AG09309 (cell line): ENCODE measurements at regions not wholly inside any gene's neighbourhood (a gene's known extent, or its start where the extent isn't known, plus 50 kb on each side); places are given as distances from the start of the nearest gene placed in this dataset.

Source experiments
- DNase-seq: peaks from one replicate; pipeline ENCODE4 v3.0.0-alpha.2; 2010; ENCODE audit warnings: low read depth
- H3K4me3 ChIP-seq: 2 replicates; pipeline ENCODE4 v1.5.1; 2011; ENCODE audit warnings: mild to moderate bottlenecking, low read depth, low read length, moderate library complexity; ENCODE audit not compliant: control insufficient read depth
- TF ChIP-seq, protein P1 (sequence below): IDR thresholded peaks from 2 replicates; pipeline ENCODE4 v1.5.1; 2011; ENCODE audit warnings: mild to moderate bottlenecking, low read depth, low read length, inconsistent platforms; ENCODE audit not compliant: insufficient read depth, control insufficient read depth; ENCODE audit errors: missing control alignments

DNA sequence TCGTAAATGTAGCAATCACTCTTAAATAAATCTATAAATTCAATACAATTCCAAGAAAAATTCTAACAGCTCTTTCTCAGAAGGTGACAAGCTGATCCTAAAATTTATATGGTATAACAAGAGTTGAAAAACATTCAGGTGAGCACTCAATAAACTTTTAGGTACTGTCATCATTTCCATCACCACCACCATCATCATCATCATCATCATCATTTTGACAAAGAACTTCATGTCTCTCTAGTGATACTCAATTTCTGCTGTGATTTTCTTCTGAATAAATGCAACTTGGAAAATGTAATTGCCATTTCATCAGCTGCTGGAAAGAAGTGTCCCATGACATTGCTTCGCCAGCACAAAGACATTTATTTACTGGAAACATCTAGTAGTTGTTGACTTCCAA lies 222.9 kb upstream of the IRX5 start:
- no peak for DNase-seq
- TF ChIP-seq, protein P1, sequence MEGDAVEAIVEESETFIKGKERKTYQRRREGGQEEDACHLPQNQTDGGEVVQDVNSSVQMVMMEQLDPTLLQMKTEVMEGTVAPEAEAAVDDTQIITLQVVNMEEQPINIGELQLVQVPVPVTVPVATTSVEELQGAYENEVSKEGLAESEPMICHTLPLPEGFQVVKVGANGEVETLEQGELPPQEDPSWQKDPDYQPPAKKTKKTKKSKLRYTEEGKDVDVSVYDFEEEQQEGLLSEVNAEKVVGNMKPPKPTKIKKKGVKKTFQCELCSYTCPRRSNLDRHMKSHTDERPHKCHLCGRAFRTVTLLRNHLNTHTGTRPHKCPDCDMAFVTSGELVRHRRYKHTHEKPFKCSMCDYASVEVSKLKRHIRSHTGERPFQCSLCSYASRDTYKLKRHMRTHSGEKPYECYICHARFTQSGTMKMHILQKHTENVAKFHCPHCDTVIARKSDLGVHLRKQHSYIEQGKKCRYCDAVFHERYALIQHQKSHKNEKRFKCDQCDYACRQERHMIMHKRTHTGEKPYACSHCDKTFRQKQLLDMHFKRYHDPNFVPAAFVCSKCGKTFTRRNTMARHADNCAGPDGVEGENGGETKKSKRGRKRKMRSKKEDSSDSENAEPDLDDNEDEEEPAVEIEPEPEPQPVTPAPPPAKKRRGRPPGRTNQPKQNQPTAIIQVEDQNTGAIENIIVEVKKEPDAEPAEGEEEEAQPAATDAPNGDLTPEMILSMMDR: no peak
- no peak overlapping the region for H3K4me3 ChIP-seq

DNA sequence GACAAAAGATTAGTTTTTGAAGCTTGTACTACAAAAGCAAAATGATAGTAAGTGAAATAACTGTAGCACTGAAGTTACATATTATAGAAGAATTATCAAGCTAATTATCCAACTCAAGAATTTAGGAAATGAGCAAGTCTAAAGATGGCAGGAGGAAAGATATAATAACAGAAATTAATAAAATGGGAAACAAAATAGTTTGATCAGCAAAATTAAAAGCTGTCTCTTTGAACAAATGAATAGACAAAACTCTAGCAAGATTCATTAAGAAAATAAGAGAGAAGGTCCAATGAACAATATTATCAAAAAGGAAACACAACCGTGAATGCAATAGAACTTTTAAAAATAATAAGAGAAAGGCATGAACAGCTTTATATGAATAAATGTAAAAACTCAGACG lies 224.3 kb upstream of the IRX5 start:
- TF ChIP-seq, protein P1: no peak
- DNase-seq: no peak

DNA sequence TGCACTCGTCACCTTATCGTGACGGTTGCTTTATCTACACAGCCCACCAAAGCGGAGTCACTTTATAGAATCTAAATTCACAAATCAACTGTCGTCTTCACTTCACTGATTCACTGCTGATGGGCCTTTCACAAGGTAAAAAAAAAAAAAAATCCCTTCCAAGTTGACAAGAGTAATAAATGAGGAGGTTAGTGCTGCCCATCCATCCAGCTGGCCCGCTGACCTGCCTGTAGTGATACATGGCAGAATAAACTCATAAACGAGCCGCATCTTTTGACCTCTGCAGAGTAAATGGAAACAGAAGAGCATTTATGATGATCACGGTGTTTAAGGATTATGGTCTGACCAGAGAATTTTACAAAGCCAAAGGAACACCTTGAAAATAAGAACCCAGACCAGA lies 227.3 kb upstream of the IRX5 start:
- no peak overlapping the region for H3K4me3 ChIP-seq
- no peak for DNase-seq
- TF ChIP-seq, protein P1: no peak

More for the DNA sequence above, 224.3 kb upstream of the IRX5 start:
- no peak overlapping the region for H3K4me3 ChIP-seq

DNA sequence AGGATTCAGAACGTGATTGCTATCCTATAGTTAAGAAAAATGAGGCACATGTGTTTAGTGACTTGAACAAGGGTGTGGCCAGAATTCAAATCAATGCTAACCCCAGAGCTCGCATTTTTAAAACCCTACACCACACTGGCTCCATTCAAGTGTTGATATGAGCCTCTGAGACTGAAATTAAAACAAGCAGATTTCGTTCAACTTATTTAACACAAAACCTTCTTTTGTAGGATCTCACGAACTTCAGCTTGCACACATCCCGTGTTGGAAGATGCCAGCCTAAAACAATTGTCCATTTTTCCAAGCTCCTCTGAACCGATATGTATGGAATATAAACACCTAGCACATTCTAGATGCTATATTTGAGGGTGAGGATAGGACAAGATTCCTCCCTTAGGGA lies 231.0 kb upstream of the IRX5 start:
- DNase-seq: no peak
- no peak overlapping the region for H3K4me3 ChIP-seq
- TF ChIP-seq, protein P1: no peak

DNA sequence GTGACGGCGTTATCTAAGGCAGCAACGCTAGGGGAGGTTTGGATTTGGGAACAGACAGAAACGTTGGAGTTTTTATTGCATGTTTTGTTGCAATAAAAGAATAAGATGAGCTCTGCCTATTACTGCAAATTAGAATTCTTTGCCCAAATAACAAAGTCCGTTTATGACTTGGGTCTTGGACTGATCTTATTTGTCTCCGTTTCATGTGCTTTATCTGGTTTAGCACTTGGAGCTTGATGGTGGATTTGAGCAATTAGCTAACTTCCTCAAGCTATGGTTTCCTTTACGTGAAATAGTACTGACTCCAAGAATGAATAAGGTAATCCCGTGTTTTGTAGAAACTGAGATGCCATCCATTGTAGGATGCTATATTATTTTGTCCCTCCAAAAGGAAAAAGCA lies 233.0 kb upstream of the IRX5 start:
- DNase-seq: no peak
- no peak overlapping the region for H3K4me3 ChIP-seq
- TF ChIP-seq, protein P1: no peak

DNA sequence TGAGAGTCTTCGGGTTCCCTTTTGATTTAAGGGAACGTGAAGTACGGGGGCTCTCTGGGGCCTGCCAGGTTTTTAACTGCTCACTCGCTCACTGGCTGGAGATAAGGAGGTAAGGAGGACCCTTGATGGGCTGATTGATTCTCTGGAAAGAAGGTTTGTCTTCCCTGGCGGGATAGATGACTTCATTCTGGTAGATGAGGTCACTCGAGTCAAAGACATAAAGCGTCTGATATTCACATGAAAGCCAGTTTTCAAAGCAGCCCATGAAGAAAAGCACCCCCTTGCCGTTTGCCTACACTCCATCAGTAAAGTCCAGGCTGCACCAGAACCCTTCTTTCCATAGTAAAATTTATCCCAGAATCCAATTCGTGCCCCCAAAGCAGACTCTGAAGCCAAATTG lies 233.7 kb upstream of the IRX5 start:
- DNase-seq: no peak
- H3K4me3 ChIP-seq: no peak overlapping the region
- TF ChIP-seq, protein P1: no peak

DNA sequence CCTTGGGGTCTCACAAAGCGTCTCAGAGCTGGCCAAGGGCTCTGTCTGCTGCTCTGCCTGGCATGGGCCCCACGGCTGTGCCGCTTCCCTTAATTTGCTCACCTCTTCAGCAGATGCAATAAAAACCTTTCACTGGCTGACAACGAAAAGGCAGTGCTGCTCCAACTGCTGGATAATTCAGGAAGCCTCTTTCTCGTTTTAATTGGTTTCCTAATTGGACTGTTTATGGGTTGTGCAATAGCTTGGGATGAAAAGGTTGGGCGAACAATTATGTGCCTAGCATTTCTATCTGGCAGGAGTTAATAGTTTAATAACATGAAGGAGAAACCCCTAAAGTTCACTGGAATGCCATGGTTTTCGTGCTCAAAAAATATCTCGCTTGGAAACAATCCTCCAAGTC lies 234.1 kb upstream of the IRX5 start:
- H3K4me3 ChIP-seq: no peak overlapping the region
- no peak for DNase-seq
- TF ChIP-seq, protein P1: no peak
